Aorta (tissue), 5 donors: ENCODE measurements at regions not wholly inside any gene's neighbourhood (a gene's known extent, or its start where the extent isn't known, plus 50 kb on each side); places are given as distances from the start of the nearest gene placed in this dataset.

Experiments
- ATAC-seq: fragments of 200-7000 bp; cut with Tn5 transposase; one replicate; pipeline ENCODE4 v1.9.1; 2022; ENCODE audit warnings: moderate library complexity; ENCODE audit not compliant: low FRiP score
- DNase-seq, 2 donors: peaks; one replicate each; pipeline ENCODE4 v3.0.0-alpha.2; 2020
- H3K27ac ChIP-seq, 2 donors: one replicate each; pipeline ENCODE4 v1.5.1; 2013; ENCODE audit warnings: low read length in 2 of 2, mild to moderate bottlenecking in 2 of 2, moderate library complexity in 2 of 2, control low read depth in 1 of 2, inconsistent platforms in 1 of 2, low read depth in 1 of 2
- H3K27me3 ChIP-seq, 2 donors: one replicate each; pipeline ENCODE4 v1.6.1; 2013; ENCODE audit warnings: control low read depth in 1 of 2, low read length in 1 of 2, mild to moderate bottlenecking in 1 of 2, moderate library complexity in 1 of 2; ENCODE audit not compliant: insufficient read depth in 2 of 2, control insufficient read depth in 1 of 2
- H3K36me3 ChIP-seq, 2 donors: one replicate each; pipeline ENCODE4 v1.6.1; 2013; ENCODE audit warnings: control low read depth in 1 of 2, low read length in 1 of 2, mild to moderate bottlenecking in 1 of 2; ENCODE audit not compliant: insufficient read depth in 2 of 2, control insufficient read depth in 1 of 2
- H3K4me1 ChIP-seq, 2 donors: one replicate each; pipeline ENCODE4 v1.6.1; 2013; ENCODE audit warnings: low read length in 2 of 2, control low read depth in 1 of 2, mild to moderate bottlenecking in 1 of 2, moderate library complexity in 1 of 2; ENCODE audit not compliant: insufficient read depth in 2 of 2, control insufficient read depth in 1 of 2
- H3K4me3 ChIP-seq, 2 donors: one replicate each; pipeline ENCODE4 v1.5.1; 2013; ENCODE audit warnings: low read length in 2 of 2, control low read depth in 1 of 2, mild to moderate bottlenecking in 1 of 2
- H3K9me3 ChIP-seq: one replicate; pipeline ENCODE4 v1.6.1; 2013; ENCODE audit warnings: mild to moderate bottlenecking, low read length; ENCODE audit not compliant: control insufficient read depth
- WGBS, 2 donors: extraction: QIAGEN DNeasy Blood & Tissue Kit; methylation state at CpG; one replicate each; pipeline ENCODE4 v1.1.7; 2013; 5-methylcytosine and 5-hydroxymethylcytosine counted together
- intact Hi-C, 2 donors: fragments of 100-400 bp; cut with DNase I; formaldehyde crosslinking; loops; one replicate each; pipeline versions ENCODE4 v1.14.2 to v1.15.0; 2022
- donor health status: healthy with polysubstance abuse.
- donor health status: Bipolar disorder and iron deficiency.
- donor health status: DM: no; HTN: no; CAD: no.
- donor health status: DM: no; HTN: no; CAD: no.
- donor health status: DM: yes; HTN: yes; CAD: no.

- no peaks in the 10 kb centered on the region for H3K27me3 ChIP-seq
- WGBS, 2 donors = 56% methylated on average over 3 of the region's 3 CpGs
- DNase-seq (no peak), ATAC-seq (no peak)
- no peaks in the 10 kb centered on the region for H3K9me3 ChIP-seq
- H3K36me3 ChIP-seq = no peaks in the 10 kb centered on the region
- H3K4me1 ChIP-seq = no peaks in the 10 kb centered on the region
- intact Hi-C loops = no loop called here
- no peak overlapping the region for H3K27ac ChIP-seq
- H3K4me3 ChIP-seq = no peak overlapping the region
Measured at GRCh38 chr3:5309602-5310001, 122.1 kb downstream of the EDEM1 start.

- intact Hi-C loops = no loop called here
- no peak for DNase-seq
- Histone ChIP-seq H3K9me3 (no peaks in the 10 kb centered on the region), H3K27ac (no peak overlapping the region), H3K4me1 (no peaks in the 10 kb centered on the region), H3K27me3 (no peaks in the 10 kb centered on the region), H3K4me3 (no peak overlapping the region), H3K36me3 (no peaks in the 10 kb centered on the region)
- WGBS, 2 donors = 93 to 95% methylated on average over 5 of the region's 5 CpGs
- ATAC-seq = no peak
Measured at GRCh38 chr3:5310509-5310908, 123.0 kb downstream of the EDEM1 start.

GRCh38 chr3:5312290-5312689 is 124.8 kb downstream of the EDEM1 start:
- no peaks in the 10 kb centered on the region for H3K9me3 ChIP-seq
- no peak overlapping the region for H3K27ac ChIP-seq
- H3K27me3 ChIP-seq = no peaks in the 10 kb centered on the region
- H3K4me3 ChIP-seq = no peak overlapping the region
- H3K36me3 ChIP-seq = no peaks in the 10 kb centered on the region
- ATAC-seq (no peak), DNase-seq (no peak)
- 75 to 76% methylated on average over 3 of the region's 3 CpGs for WGBS, 2 donors
- no peaks in the 10 kb centered on the region for H3K4me1 ChIP-seq
- intact Hi-C loops = no loop called here

- H3K27me3 ChIP-seq = no peaks in the 10 kb centered on the region
- no peak overlapping the region for H3K27ac ChIP-seq
- no peaks in the 10 kb centered on the region for H3K4me1 ChIP-seq
- no peaks in the 10 kb centered on the region for H3K9me3 ChIP-seq
- intact Hi-C loops = no loop called here
- H3K36me3 ChIP-seq = no peaks in the 10 kb centered on the region
- no peak overlapping the region for H3K4me3 ChIP-seq
- whole genome bisulfite sequencing, 2 donors = 95 to 96% methylated on average over 1 of the region's 1 CpG
- no peak for DNase-seq
- ATAC-seq = no peak
Measured at GRCh38 chr3:5314897-5315296, 127.4 kb downstream of the EDEM1 start.

GRCh38 chr3:5317557-5317956 is 130.1 kb downstream of the EDEM1 start:
- Histone ChIP-seq H3K27me3 (no peaks in the 10 kb centered on the region), H3K36me3 (no peaks in the 10 kb centered on the region), H3K4me1 (no peaks in the 10 kb centered on the region), H3K27ac (no peak overlapping the region), H3K9me3 (no peaks in the 10 kb centered on the region), H3K4me3 (no peak overlapping the region)
- intact Hi-C loops = no loop called here
- no peak for ATAC-seq
- 30 to 40% methylated on average over 5 of the region's 5 CpGs for whole genome bisulfite sequencing, 2 donors
- no peak for DNase-seq

- Histone ChIP-seq H3K4me3 (no peak overlapping the region), H3K27me3 (no peaks in the 10 kb centered on the region), H3K4me1 (no peaks in the 10 kb centered on the region), H3K27ac (no peak overlapping the region), H3K9me3 (no peaks in the 10 kb centered on the region), H3K36me3 (no peaks in the 10 kb centered on the region)
- 87 to 89% methylated on average over 2 of the region's 2 CpGs for WGBS, 2 donors
- intact Hi-C loops = no loop called here
- ATAC-seq (no peak), DNase-seq (no peak)
Measured at GRCh38 chr3:5319454-5319853, 131.9 kb downstream of the EDEM1 start.

- H3K4me3 ChIP-seq = no peak overlapping the region
- H3K36me3 ChIP-seq = no peaks in the 10 kb centered on the region
- no peak for DNase-seq
- H3K27me3 ChIP-seq = no peaks in the 10 kb centered on the region
- H3K4me1 ChIP-seq = no peaks in the 10 kb centered on the region
- no peak for ATAC-seq
- intact Hi-C loops = no loop called here
- H3K9me3 ChIP-seq = no peaks in the 10 kb centered on the region
- no peak overlapping the region for H3K27ac ChIP-seq
Measured at GRCh38 chr3:5321666-5322340, 134.3 kb downstream of the EDEM1 start.

GRCh38 chr3:5324780-5325179 is 137.3 kb downstream of the EDEM1 start:
- no peaks in the 10 kb centered on the region for H3K27me3 ChIP-seq
- DNase-seq = no peak
- H3K4me1 ChIP-seq = no peaks in the 10 kb centered on the region
- ATAC-seq = no peak
- 57 to 65% methylated on average over 4 of the region's 4 CpGs for WGBS, 2 donors
- intact Hi-C loops = no loop called here
- no peak overlapping the region for H3K4me3 ChIP-seq
- no peak overlapping the region for H3K27ac ChIP-seq
- no peaks in the 10 kb centered on the region for H3K36me3 ChIP-seq
- peaks cover 1% of the 10 kb centered on the region for H3K9me3 ChIP-seq

- ATAC-seq (no peak), DNase-seq (no peak)
- Histone ChIP-seq H3K4me3 (no peak overlapping the region), H3K9me3 (peaks cover 3% of the 10 kb centered on the region), H3K36me3 (no peaks in the 10 kb centered on the region), H3K4me1 (peaks cover 0 to 1% of the 10 kb centered on the region in 2 donors), H3K27ac (no peak overlapping the region), H3K27me3 (no peaks in the 10 kb centered on the region)
- 76 to 84% methylated on average over 9 of the region's 9 CpGs for WGBS, 2 donors
- intact Hi-C loops = no loop called here
Measured at GRCh38 chr3:5330152-5330810, 142.8 kb downstream of the EDEM1 start.
